GM12878 (cell line): ENCODE measurements at regions not wholly inside any gene's neighbourhood (a gene's known extent, or its start where the extent isn't known, plus 50 kb on each side); places are given as distances from the start of the nearest gene placed in this dataset.

Experiments
- ATAC-seq: fragments of 200-7000 bp; cut with Tn5 transposase; 3 replicates; pipeline ENCODE4 v1.9.1; 2020; ENCODE audit warnings: mild to moderate bottlenecking, moderate library complexity
- BruUV-seq: library from RNA; stranded (reverse); fragments of 400-500 nt; replicated peaks from 2 replicates; lab custom pipeline; 2021; lab: Mats Ljungman, UMichigan
- CTCF ChIA-PET: fragments of 300-600 bp; sonication (Branson Sonifier 250); formaldehyde crosslinking; extraction: SDS; loops from one replicate; lab custom pipeline; 2021; ENCODE audit warnings: inconsistent platforms; lab: Yijun Ruan, JAX
- POLR2A ChIA-PET: fragments of 350-600 bp; formaldehyde crosslinking; extraction: SDS; loops from one replicate; lab custom pipeline; 2021; ENCODE audit warnings: inconsistent platforms; lab: Charles Lee
- RAD21 ChIA-PET: fragments of 300-600 bp; sonication (Branson Sonifier 250); formaldehyde crosslinking; loops from one replicate; lab custom pipeline; 2023; ENCODE audit warnings: antibody characterized with exemption; ENCODE audit not compliant: unreplicated experiment; lab: Charles Lee
- SMC1A ChIA-PET: fragments of 300-600 bp; sonication (Branson Sonifier 250); formaldehyde crosslinking; loops from one replicate; lab custom pipeline; 2023; ENCODE audit not compliant: unreplicated experiment, uncharacterized antibody; lab: Charles Lee
- DNase-seq: peaks from one replicate; pipeline ENCODE4 v3.0.0-alpha.2; 2011; ENCODE audit warnings: low read depth, low spot score
- FAIRE-seq: peaks from 3 replicates; lab custom pipeline; 2011; peaks lifted over from hg19 to GRCh38; lab: Jason Lieb, UNC
- H2AFZ ChIP-seq: 2 replicates; pipeline ENCODE4 v1.6.0; 2011; ENCODE audit warnings: low read depth, low read length, control low read depth; ENCODE audit not compliant: control insufficient read depth
- H3K27ac ChIP-seq: 2 replicates; pipeline ENCODE4 v1.5.1; 2011; ENCODE audit warnings: control low read depth; ENCODE audit not compliant: control insufficient read depth, insufficient read depth
- H3K27me3 ChIP-seq, 2 experiments: replicated peaks in 1 of 2; 2 replicates each; pipeline versions ENCODE4 v1.6.0 to v1.6.1; 2011; ENCODE audit warnings: low read length in 1 of 2; ENCODE audit not compliant: control insufficient read depth in 2 of 2, insufficient read depth in 2 of 2
- H3K36me3 ChIP-seq, 2 experiments: 2 replicates each; pipeline ENCODE4 v1.5.1; 2011; ENCODE audit warnings: low read length in 1 of 2; ENCODE audit not compliant: control insufficient read depth in 2 of 2, insufficient read depth in 2 of 2
- H3K4me1 ChIP-seq: 2 replicates; pipeline ENCODE4 v1.6.1; 2011; ENCODE audit warnings: mild to moderate bottlenecking, low read length, moderate library complexity, mixed read lengths; ENCODE audit not compliant: control insufficient read depth, insufficient read depth
- H3K4me2 ChIP-seq: 2 replicates; pipeline ENCODE4 v1.6.0; 2011; ENCODE audit warnings: control low read depth; ENCODE audit not compliant: control insufficient read depth, insufficient read depth
- H3K4me3 ChIP-seq: fragments of 200-600 bp; sonication (generic); 2 replicates; pipeline ENCODE4 v1.5.1; 2016
- H3K79me2 ChIP-seq: 2 replicates; pipeline ENCODE4 v1.6.0; 2011; ENCODE audit warnings: low read length; ENCODE audit not compliant: control insufficient read depth, insufficient read depth
- H3K9ac ChIP-seq: 2 replicates; pipeline ENCODE4 v1.8.0; 2011; ENCODE audit warnings: low read length, control low read depth, mixed read lengths; ENCODE audit not compliant: control insufficient read depth, insufficient read depth
- H3K9me3 ChIP-seq: replicated peaks from 3 replicates; pipeline ENCODE4 v1.5.1; 2011; ENCODE audit warnings: mild to moderate bottlenecking, low read length; ENCODE audit not compliant: control insufficient read depth, insufficient read depth
- H4K20me1 ChIP-seq: 2 replicates; pipeline ENCODE4 v1.6.0; 2011; ENCODE audit not compliant: control insufficient read depth, insufficient read depth
- BHLHE40 ChIP-seq, 2 experiments: fragments of 450-650 bp in 1 of 2; IDR thresholded peaks; 2 replicates each; pipeline ENCODE4 v1.6.1; 2011 to 2017; ENCODE audit warnings: low read depth in 2 of 2, borderline replicate concordance in 1 of 2, improper control_type of control experiment in 1 of 2, low read length in 1 of 2, mild to moderate bottlenecking in 1 of 2
- CBX5 ChIP-seq: sonication (generic); IDR thresholded peaks from 2 replicates; pipeline ENCODE4 v1.6.1; 2016; ENCODE audit warnings: low read depth, moderate library complexity, mild to moderate bottlenecking, inconsistent platforms
- NFXL1 ChIP-seq: fragments of 450-650 bp; IDR thresholded peaks from 2 replicates; pipeline ENCODE4 v1.6.1; 2017; ENCODE audit warnings: antibody characterized with exemption, mild to moderate bottlenecking, borderline replicate concordance
- SIX5 ChIP-seq: IDR thresholded peaks from 2 replicates; pipeline ENCODE4 v1.6.1; 2011; ENCODE audit warnings: mild to moderate bottlenecking, low read depth, low read length, moderate library complexity; ENCODE audit not compliant: severe bottlenecking
- SMC3 ChIP-seq: IDR thresholded peaks from 2 replicates; pipeline ENCODE4 v1.6.1; 2011; ENCODE audit warnings: low read length, improper control_type of control experiment, borderline replicate concordance
- TAF1 ChIP-seq: IDR thresholded peaks from 2 replicates; pipeline ENCODE4 v1.6.1; 2011; ENCODE audit warnings: mild to moderate bottlenecking, low read depth, low read length, borderline replicate concordance
- ZBED1 ChIP-seq: IDR thresholded peaks from 2 replicates; pipeline ENCODE4 v1.6.1; 2016; ENCODE audit warnings: borderline replicate concordance
- ZNF384 ChIP-seq: IDR thresholded peaks from 2 replicates; pipeline ENCODE4 v1.6.1; 2012; ENCODE audit warnings: low read depth, mild to moderate bottlenecking, low read length, improper control_type of control experiment, borderline replicate concordance
- WGBS: methylation state at CpG from one replicate; pipeline ENCODE4 v1.1.6; 2016; ENCODE audit warnings: low lambda C conversion rate; ENCODE audit not compliant: insufficient replicate concordance, insufficient coverage; ENCODE audit errors: missing lambda C conversion rate; 5-methylcytosine and 5-hydroxymethylcytosine counted together
- in situ Hi-C: fragments of 300-500 bp; cut with MboI; formaldehyde crosslinking; loops from 9 replicates; pipeline ENCODE4 v1.14.3; 2018; ENCODE audit warnings: mixed read lengths
- intact Hi-C: fragments of 100-400 bp; cut with micrococcal nuclease; formaldehyde crosslinking; loops from one replicate; pipeline ENCODE4 v1.14.2; 2022; ENCODE audit not compliant: unreplicated experiment
- TF ChIP-seq, protein P1 (sequence below): fragments of 450-650 bp; IDR thresholded peaks from 2 replicates; pipeline ENCODE4 v1.6.1; 2017; ENCODE audit warnings: borderline replicate concordance
- TF ChIP-seq, protein P2 (sequence below): fragments of 150-350 bp; IDR thresholded peaks from 2 replicates; pipeline ENCODE4 v1.6.1; 2016; ENCODE audit warnings: low read depth, low read length
- TF ChIP-seq, protein P3 (sequence below): fragments of 450-650 bp; IDR thresholded peaks from 2 replicates; pipeline ENCODE4 v1.6.1; 2017; ENCODE audit warnings: mild to moderate bottlenecking
- TF ChIP-seq, protein P4 (sequence below): IDR thresholded peaks from 2 replicates; pipeline ENCODE4 v1.6.1; 2011; ENCODE audit warnings: mild to moderate bottlenecking, low read depth, low read length, moderate library complexity; ENCODE audit not compliant: insufficient replicate concordance

DNA sequence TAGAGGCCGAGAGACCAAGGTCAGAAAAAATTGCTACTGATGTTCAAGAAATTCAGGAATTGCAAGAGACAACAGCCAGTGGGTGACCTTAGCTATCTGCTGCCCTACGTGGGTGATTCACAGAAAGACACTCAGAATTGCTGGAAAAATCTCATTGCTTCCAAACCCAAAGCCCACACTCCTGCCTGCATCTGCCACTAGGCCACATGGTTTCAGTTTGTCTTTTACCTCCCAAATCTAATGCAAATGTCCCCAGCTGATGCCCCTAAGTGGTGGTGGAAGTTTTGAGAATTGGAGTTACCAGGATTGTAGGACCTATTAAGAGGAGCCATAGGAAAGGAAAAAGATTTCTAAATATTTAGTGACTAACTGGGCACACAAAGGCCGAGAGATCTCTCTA, 341.5 kb upstream of the CHRM3 start (continued):
- TF ChIP-seq, protein P1, sequence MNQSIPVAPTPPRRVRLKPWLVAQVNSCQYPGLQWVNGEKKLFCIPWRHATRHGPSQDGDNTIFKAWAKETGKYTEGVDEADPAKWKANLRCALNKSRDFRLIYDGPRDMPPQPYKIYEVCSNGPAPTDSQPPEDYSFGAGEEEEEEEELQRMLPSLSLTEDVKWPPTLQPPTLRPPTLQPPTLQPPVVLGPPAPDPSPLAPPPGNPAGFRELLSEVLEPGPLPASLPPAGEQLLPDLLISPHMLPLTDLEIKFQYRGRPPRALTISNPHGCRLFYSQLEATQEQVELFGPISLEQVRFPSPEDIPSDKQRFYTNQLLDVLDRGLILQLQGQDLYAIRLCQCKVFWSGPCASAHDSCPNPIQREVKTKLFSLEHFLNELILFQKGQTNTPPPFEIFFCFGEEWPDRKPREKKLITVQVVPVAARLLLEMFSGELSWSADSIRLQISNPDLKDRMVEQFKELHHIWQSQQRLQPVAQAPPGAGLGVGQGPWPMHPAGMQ, result no peak
- no peak for TF ChIP-seq ZBED1
- TF ChIP-seq, all 136 proteins: peak for 0

DNA sequence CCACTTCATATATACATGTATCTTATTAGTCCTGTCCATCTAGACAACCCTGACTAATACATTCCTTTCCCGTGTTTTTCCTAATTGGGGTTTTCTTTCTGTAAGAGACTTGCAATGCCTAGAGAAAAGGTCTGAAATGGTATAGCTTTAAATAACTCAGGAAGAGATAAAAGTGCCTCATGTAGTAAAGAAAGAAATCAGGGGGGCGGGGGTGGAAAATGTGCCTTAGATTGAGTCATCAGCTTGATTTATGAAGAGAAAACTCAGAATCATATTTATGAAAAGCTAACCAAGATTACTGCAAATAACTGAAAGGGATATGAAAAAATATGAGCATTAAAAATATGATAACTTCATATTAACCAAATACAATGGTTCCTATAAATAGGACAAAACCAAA, 345.8 kb upstream of the CHRM3 start:
- Histone ChIP-seq H3K79me2 (no peaks in the 10 kb centered on the region), H3K27me3 (no peaks in the 10 kb centered on the region), H3K27ac (no peak overlapping the region), H3K4me2 (no peak overlapping the region), H3K36me3 (no peaks in the 10 kb centered on the region), H3K9me3 (no peaks in the 10 kb centered on the region), H3K4me3 (no peak overlapping the region), H4K20me1 (no peaks in the 10 kb centered on the region), H3K9ac (no peak overlapping the region), H2AFZ (no peak overlapping the region), H3K4me1 (no peaks in the 10 kb centered on the region)
- in situ Hi-C loops, result no loop called here
- no peak for ATAC-seq
- FAIRE-seq, result no peak
- WGBS, result 20% methylated on average over 2 of the region's 2 CpGs
- DNase-seq, result no peak
- no TSS peak for BruUV-seq
- POLR2A ChIA-PET, result no interaction called here
- intact Hi-C loops, result no loop called here
- SMC1A ChIA-PET, result no interaction called here
- CTCF ChIA-PET, result no interaction called here
- RAD21 ChIA-PET, result no interaction called here
- TF ChIP-seq ZNF384 (no peak), TAF1 (no peak), CBX5 (no peak), BHLHE40 (IDR thresholded peaks at IDR 0.05; ENCODE audit: borderline replicate concordance in 1 of 2, low read depth in 2 of 2, low read length in 1 of 2) (no peak), NFXL1 (no peak), SMC3 (no peak), SIX5 (no peak)
- TF ChIP-seq, protein P2, sequence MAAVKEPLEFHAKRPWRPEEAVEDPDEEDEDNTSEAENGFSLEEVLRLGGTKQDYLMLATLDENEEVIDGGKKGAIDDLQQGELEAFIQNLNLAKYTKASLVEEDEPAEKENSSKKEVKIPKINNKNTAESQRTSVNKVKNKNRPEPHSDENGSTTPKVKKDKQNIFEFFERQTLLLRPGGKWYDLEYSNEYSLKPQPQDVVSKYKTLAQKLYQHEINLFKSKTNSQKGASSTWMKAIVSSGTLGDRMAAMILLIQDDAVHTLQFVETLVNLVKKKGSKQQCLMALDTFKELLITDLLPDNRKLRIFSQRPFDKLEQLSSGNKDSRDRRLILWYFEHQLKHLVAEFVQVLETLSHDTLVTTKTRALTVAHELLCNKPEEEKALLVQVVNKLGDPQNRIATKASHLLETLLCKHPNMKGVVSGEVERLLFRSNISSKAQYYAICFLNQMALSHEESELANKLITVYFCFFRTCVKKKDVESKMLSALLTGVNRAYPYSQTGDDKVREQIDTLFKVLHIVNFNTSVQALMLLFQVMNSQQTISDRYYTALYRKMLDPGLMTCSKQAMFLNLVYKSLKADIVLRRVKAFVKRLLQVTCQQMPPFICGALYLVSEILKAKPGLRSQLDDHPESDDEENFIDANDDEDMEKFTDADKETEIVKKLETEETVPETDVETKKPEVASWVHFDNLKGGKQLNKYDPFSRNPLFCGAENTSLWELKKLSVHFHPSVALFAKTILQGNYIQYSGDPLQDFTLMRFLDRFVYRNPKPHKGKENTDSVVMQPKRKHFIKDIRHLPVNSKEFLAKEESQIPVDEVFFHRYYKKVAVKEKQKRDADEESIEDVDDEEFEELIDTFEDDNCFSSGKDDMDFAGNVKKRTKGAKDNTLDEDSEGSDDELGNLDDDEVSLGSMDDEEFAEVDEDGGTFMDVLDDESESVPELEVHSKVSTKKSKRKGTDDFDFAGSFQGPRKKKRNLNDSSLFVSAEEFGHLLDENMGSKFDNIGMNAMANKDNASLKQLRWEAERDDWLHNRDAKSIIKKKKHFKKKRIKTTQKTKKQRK, result no peak
- TF ChIP-seq, protein P3, sequence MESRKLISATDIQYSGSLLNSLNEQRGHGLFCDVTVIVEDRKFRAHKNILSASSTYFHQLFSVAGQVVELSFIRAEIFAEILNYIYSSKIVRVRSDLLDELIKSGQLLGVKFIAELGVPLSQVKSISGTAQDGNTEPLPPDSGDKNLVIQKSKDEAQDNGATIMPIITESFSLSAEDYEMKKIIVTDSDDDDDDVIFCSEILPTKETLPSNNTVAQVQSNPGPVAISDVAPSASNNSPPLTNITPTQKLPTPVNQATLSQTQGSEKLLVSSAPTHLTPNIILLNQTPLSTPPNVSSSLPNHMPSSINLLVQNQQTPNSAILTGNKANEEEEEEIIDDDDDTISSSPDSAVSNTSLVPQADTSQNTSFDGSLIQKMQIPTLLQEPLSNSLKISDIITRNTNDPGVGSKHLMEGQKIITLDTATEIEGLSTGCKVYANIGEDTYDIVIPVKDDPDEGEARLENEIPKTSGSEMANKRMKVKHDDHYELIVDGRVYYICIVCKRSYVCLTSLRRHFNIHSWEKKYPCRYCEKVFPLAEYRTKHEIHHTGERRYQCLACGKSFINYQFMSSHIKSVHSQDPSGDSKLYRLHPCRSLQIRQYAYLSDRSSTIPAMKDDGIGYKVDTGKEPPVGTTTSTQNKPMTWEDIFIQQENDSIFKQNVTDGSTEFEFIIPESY, result no peak
- TF ChIP-seq, protein P4, sequence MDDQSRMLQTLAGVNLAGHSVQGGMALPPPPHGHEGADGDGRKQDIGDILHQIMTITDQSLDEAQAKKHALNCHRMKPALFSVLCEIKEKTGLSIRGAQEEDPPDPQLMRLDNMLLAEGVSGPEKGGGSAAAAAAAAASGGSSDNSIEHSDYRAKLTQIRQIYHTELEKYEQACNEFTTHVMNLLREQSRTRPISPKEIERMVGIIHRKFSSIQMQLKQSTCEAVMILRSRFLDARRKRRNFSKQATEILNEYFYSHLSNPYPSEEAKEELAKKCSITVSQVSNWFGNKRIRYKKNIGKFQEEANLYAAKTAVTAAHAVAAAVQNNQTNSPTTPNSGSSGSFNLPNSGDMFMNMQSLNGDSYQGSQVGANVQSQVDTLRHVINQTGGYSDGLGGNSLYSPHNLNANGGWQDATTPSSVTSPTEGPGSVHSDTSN, result no peak
